Peyer's patch (tissue), 4 donors: ENCODE measurements at regions not wholly inside any gene's neighbourhood (a gene's known extent, or its start where the extent isn't known, plus 50 kb on each side); places are given as distances from the start of the nearest gene placed in this dataset.

ENCODE experiments used
- DNase-seq, 3 donors: peaks; one replicate each; pipeline ENCODE4 v3.0.0-alpha.2; 2017 to 2019
- H3K27ac ChIP-seq, 4 donors: fragments of 200-600 bp; sonication (generic); one replicate each; pipeline ENCODE4 v1.5.1; 2016 to 2019
- H3K27me3 ChIP-seq, 2 donors: fragments of 200-600 bp; sonication (generic); one replicate each; pipeline ENCODE4 v1.5.1; 2019
- H3K36me3 ChIP-seq, 3 donors: fragments of 200-600 bp; sonication (generic); one replicate each; pipeline ENCODE4 v1.5.1; 2016 to 2019
- H3K4me1 ChIP-seq, 4 donors: fragments of 200-600 bp; sonication (generic); one replicate each; pipeline ENCODE4 v1.5.1; 2016 to 2019
- H3K4me3 ChIP-seq, 4 donors: fragments of 200-600 bp; sonication (generic); 1 replicate in 3 of 4; 2 replicates in 1 of 4; pipeline ENCODE4 v1.5.1; 2016 to 2019; ENCODE audit warnings: mild to moderate bottlenecking in 1 of 4
- H3K9me3 ChIP-seq, 4 donors: fragments of 200-600 bp; sonication (generic); one replicate each; pipeline ENCODE4 v1.5.1; 2016 to 2019; ENCODE audit warnings: mild to moderate bottlenecking in 1 of 4
- POLR2A ChIP-seq, 2 donors: fragments of 450-650 bp; IDR thresholded peaks; one replicate each; pipeline ENCODE4 v1.5.1; 2017; ENCODE audit warnings: antibody characterized with exemption in 2 of 2, mild to moderate bottlenecking in 2 of 2, moderate library complexity in 2 of 2
- TF ChIP-seq, protein P1 (sequence below), 6 experiments: fragments of 450-650 bp in 4 of 6; fragments of 200-600 bp in 2 of 6; sonication (generic) in 1 of 6; IDR thresholded peaks; one replicate each; pipeline ENCODE4 v1.5.1; 2017 to 2019; ENCODE audit warnings: antibody characterized with exemption in 6 of 6, mild to moderate bottlenecking in 3 of 6, moderate library complexity in 1 of 6

DNA sequence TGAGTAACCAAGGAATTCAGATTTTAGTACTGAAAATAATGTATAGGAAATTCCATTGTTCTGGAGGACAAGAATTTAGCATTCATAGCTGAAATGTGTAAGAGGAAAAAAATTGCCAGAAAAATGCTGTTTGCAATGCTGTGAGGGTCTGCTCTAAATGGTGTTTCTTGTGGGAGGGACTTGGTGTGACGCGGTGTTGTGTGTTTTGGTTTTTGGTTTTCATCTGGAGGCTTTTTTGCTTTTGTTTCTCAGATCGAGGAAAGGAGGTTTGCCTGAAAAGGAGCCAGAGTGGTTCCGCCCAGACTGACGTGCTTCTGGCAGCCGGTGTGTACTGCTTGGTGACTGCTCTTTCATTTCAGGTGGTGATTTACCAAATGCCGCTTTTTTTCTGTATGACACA is 211.8 kb upstream of the HMGA2 start:
- Histone ChIP-seq H3K27ac (no peak overlapping the region), H3K27me3 (no peaks in the 10 kb centered on the region), H3K4me3 (no peak overlapping the region), H3K4me1 (no peaks in the 10 kb centered on the region), H3K36me3 (no peaks in the 10 kb centered on the region), H3K9me3 (peaks cover 0 to 4% (median 0%) of the 10 kb centered on the region in 4 donors)
- DNase-seq: no peak
- TF ChIP-seq, protein P1, sequence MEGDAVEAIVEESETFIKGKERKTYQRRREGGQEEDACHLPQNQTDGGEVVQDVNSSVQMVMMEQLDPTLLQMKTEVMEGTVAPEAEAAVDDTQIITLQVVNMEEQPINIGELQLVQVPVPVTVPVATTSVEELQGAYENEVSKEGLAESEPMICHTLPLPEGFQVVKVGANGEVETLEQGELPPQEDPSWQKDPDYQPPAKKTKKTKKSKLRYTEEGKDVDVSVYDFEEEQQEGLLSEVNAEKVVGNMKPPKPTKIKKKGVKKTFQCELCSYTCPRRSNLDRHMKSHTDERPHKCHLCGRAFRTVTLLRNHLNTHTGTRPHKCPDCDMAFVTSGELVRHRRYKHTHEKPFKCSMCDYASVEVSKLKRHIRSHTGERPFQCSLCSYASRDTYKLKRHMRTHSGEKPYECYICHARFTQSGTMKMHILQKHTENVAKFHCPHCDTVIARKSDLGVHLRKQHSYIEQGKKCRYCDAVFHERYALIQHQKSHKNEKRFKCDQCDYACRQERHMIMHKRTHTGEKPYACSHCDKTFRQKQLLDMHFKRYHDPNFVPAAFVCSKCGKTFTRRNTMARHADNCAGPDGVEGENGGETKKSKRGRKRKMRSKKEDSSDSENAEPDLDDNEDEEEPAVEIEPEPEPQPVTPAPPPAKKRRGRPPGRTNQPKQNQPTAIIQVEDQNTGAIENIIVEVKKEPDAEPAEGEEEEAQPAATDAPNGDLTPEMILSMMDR (IDR thresholded peaks at IDR 0.05): no peak
- no peak for TF ChIP-seq POLR2A (IDR thresholded peaks at IDR 0.05)

GRCh38 chr12:65613692-65614091 is 210.6 kb upstream of the HMGA2 start:
- H3K4me1 ChIP-seq: no peaks in the 10 kb centered on the region
- no peak overlapping the region for H3K27ac ChIP-seq
- DNase-seq: no peak
- H3K27me3 ChIP-seq: no peaks in the 10 kb centered on the region
- no peak for TF ChIP-seq POLR2A (IDR thresholded peaks at IDR 0.05)
- TF ChIP-seq, protein P1 (IDR thresholded peaks at IDR 0.05): no peak
- no peaks in the 10 kb centered on the region for H3K36me3 ChIP-seq
- no peak overlapping the region for H3K4me3 ChIP-seq
- H3K9me3 ChIP-seq: no peaks in the 10 kb centered on the region

- no peak overlapping the region for H3K27ac ChIP-seq
- no peaks in the 10 kb centered on the region for H3K9me3 ChIP-seq
- no peaks in the 10 kb centered on the region for H3K4me1 ChIP-seq
- DNase-seq: no peak
- no peaks in the 10 kb centered on the region for H3K27me3 ChIP-seq
- no peaks in the 10 kb centered on the region for H3K36me3 ChIP-seq
- TF ChIP-seq POLR2A (IDR thresholded peaks at IDR 0.05): no peak
- TF ChIP-seq, protein P1 (IDR thresholded peaks at IDR 0.05): no peak
- H3K4me3 ChIP-seq: no peak overlapping the region
These were observed 209.9 kb upstream of the HMGA2 start for GRCh38 chr12:65614259-65614889.

GRCh38 chr12:65615118-65615517 is 209.2 kb upstream of the HMGA2 start:
- no peak for TF ChIP-seq POLR2A (IDR thresholded peaks at IDR 0.05)
- TF ChIP-seq, protein P1 (IDR thresholded peaks at IDR 0.05): no peak
- H3K4me3 ChIP-seq: no peak overlapping the region
- DNase-seq: no peak

DNA sequence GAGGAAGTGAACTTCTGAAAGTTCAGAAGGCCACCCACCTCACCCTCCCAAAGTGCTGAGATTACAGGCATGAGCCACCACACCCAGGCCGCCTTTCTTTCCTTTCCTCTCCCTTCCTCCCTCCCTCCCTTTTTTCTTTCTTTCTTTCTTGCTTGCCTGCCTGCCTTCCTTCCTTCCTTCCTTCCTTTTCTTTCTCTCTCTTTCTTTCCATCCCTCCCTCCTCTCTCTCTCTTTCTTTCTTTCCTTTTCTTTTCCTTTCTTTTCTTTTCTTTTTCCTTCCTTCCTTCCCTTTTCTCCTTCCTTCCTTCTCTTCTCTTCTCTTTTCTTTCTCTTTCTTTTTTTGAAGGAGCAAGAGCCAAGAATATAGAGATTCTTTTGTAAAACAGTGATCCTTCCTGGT is 208.3 kb upstream of the HMGA2 start:
- no peaks in the 10 kb centered on the region for H3K27me3 ChIP-seq
- H3K27ac ChIP-seq: no peak overlapping the region
- no peaks in the 10 kb centered on the region for H3K4me1 ChIP-seq
- no peak for TF ChIP-seq POLR2A (IDR thresholded peaks at IDR 0.05)
- TF ChIP-seq, protein P1 (IDR thresholded peaks at IDR 0.05): no peak
- no peaks in the 10 kb centered on the region for H3K36me3 ChIP-seq
- no peak for DNase-seq
- no peak overlapping the region for H3K4me3 ChIP-seq
- no peaks in the 10 kb centered on the region for H3K9me3 ChIP-seq

More at GRCh38 chr12:65615118-65615517, 209.2 kb upstream of the HMGA2 start:
- Histone ChIP-seq H3K27ac (no peak overlapping the region), H3K27me3 (no peaks in the 10 kb centered on the region), H3K36me3 (no peaks in the 10 kb centered on the region), H3K9me3 (no peaks in the 10 kb centered on the region), H3K4me1 (no peaks in the 10 kb centered on the region)

- no peak for DNase-seq
These were observed 205.7 kb upstream of the HMGA2 start for GRCh38 chr12:65618588-65618987.

More at GRCh38 chr12:65618588-65618987, 205.7 kb upstream of the HMGA2 start:
- Histone ChIP-seq H3K4me1 (no peaks in the 10 kb centered on the region), H3K4me3 (no peak overlapping the region), H3K9me3 (no peaks in the 10 kb centered on the region), H3K27ac (no peak overlapping the region), H3K27me3 (no peaks in the 10 kb centered on the region), H3K36me3 (no peaks in the 10 kb centered on the region)
- TF ChIP-seq, protein P1 (IDR thresholded peaks at IDR 0.05): no peak
- no peak for TF ChIP-seq POLR2A (IDR thresholded peaks at IDR 0.05)
